GM12878 (cell line): ENCODE measurements at regions not wholly inside any gene's neighbourhood (a gene's known extent, or its start where the extent isn't known, plus 50 kb on each side); places are given as distances from the start of the nearest gene placed in this dataset.

ENCODE experiments used
- BHLHE40 ChIP-seq, 2 experiments: fragments of 450-650 bp in 1 of 2; IDR thresholded peaks; 2 replicates each; pipeline ENCODE4 v1.6.1; 2011 to 2017; ENCODE audit warnings: low read depth in 2 of 2, borderline replicate concordance in 1 of 2, improper control_type of control experiment in 1 of 2, low read length in 1 of 2, mild to moderate bottlenecking in 1 of 2
- CEBPB ChIP-seq, 2 experiments: fragments of 150-350 bp in 1 of 2; IDR thresholded peaks; 2 replicates each; pipeline ENCODE4 v1.6.1; 2012 to 2014; ENCODE audit warnings: low read depth in 2 of 2, low read length in 2 of 2, borderline replicate concordance in 1 of 2, inconsistent platforms in 1 of 2
- EZH2 ChIP-seq: IDR thresholded peaks from 2 replicates; pipeline ENCODE4 v1.6.1; 2012; ENCODE audit warnings: low read depth, mild to moderate bottlenecking, control low read depth, inconsistent platforms, low read length, borderline replicate concordance; ENCODE audit not compliant: control insufficient read depth
- POLR2AphosphoS5 ChIP-seq: IDR thresholded peaks from 2 replicates; pipeline ENCODE4 v1.6.1; 2011; ENCODE audit warnings: mild to moderate bottlenecking, low read length, inconsistent platforms
- RFX5 ChIP-seq: IDR thresholded peaks from 2 replicates; pipeline ENCODE4 v1.6.1; 2011; ENCODE audit warnings: low read depth, low read length, improper control_type of control experiment
- TF ChIP-seq, protein P1 (sequence below), 3 experiments: IDR thresholded peaks in 2 of 3; conservative IDR thresholded peaks in 1 of 3; 2 replicates each; pipeline ENCODE4 v1.5.1; 2011; ENCODE audit warnings: low read depth in 3 of 3, low read length in 3 of 3, mild to moderate bottlenecking in 3 of 3, control low read depth in 2 of 3, moderate library complexity in 2 of 3, inconsistent platforms in 1 of 3, mixed read lengths in 1 of 3; ENCODE audit not compliant: control insufficient read depth in 2 of 3, insufficient read depth in 1 of 3; ENCODE audit errors: extremely low read depth in 1 of 3
- TF ChIP-seq, protein P2 (sequence below): fragments of 450-650 bp; IDR thresholded peaks from 2 replicates; pipeline ENCODE4 v1.6.1; 2016; ENCODE audit warnings: mild to moderate bottlenecking

DNA sequence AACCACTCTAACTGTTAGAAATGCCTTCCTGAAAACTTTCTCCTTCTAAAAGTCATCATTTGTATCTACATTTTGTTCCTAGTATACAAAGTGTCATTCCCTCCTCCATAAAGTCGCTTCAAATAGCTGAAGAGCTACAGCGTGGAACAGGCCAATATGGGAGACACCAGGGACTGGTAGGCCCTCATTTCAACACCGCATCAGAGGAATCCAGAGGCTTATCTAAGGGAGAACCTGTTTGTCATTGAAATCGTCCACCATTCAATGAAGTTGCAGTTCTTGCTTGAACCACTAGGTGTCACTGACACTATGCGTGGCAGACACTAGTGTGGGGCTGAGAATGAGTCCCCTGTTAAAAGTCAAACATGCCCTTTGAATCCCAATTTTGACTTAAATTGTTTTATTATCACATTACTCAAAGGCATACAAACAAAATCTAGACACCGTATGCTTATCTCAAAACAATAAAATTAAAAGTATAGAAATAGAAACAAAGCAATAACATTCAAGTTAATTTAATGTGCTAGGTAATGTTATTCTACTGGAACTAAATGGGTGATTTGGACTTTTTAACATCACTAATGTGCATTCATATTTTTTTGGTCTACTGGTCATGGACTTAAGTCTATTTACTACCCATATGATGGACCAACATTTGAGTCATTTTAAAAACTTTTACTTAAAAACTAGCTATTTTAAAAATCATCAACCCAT is 182.3 kb downstream of the FCRL5 start:
- TF ChIP-seq, protein P1, sequence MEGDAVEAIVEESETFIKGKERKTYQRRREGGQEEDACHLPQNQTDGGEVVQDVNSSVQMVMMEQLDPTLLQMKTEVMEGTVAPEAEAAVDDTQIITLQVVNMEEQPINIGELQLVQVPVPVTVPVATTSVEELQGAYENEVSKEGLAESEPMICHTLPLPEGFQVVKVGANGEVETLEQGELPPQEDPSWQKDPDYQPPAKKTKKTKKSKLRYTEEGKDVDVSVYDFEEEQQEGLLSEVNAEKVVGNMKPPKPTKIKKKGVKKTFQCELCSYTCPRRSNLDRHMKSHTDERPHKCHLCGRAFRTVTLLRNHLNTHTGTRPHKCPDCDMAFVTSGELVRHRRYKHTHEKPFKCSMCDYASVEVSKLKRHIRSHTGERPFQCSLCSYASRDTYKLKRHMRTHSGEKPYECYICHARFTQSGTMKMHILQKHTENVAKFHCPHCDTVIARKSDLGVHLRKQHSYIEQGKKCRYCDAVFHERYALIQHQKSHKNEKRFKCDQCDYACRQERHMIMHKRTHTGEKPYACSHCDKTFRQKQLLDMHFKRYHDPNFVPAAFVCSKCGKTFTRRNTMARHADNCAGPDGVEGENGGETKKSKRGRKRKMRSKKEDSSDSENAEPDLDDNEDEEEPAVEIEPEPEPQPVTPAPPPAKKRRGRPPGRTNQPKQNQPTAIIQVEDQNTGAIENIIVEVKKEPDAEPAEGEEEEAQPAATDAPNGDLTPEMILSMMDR (IDR thresholded peaks at IDR 0.05 in 2 of 3, conservative IDR thresholded peaks at IDR 0.05 in 1 of 3; ENCODE audit: control insufficient read depth in 2 of 3, extremely low read depth in 1 of 3, insufficient read depth in 1 of 3, low read depth in 3 of 3, low read length in 3 of 3), result peak; percentile 68 to 87 (median 83)
- no peak for TF ChIP-seq RFX5
- TF ChIP-seq BHLHE40 (IDR thresholded peaks at IDR 0.05; ENCODE audit: borderline replicate concordance in 1 of 2, low read depth in 2 of 2, low read length in 1 of 2), result no peak
- no peak for TF ChIP-seq EZH2
- TF ChIP-seq POLR2AphosphoS5, result no peak
- TF ChIP-seq, protein P2, sequence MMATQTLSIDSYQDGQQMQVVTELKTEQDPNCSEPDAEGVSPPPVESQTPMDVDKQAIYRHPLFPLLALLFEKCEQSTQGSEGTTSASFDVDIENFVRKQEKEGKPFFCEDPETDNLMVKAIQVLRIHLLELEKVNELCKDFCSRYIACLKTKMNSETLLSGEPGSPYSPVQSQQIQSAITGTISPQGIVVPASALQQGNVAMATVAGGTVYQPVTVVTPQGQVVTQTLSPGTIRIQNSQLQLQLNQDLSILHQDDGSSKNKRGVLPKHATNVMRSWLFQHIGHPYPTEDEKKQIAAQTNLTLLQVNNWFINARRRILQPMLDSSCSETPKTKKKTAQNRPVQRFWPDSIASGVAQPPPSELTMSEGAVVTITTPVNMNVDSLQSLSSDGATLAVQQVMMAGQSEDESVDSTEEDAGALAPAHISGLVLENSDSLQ, result no peak
- no peak for TF ChIP-seq CEBPB (IDR thresholded peaks at IDR 0.05; ENCODE audit: borderline replicate concordance in 1 of 2, low read depth in 2 of 2, low read length in 2 of 2)
